Right atrium auricular region (tissue), 2 donors: ENCODE measurements at regions not wholly inside any gene's neighbourhood (a gene's known extent, or its start where the extent isn't known, plus 50 kb on each side); places are given as distances from the start of the nearest gene placed in this dataset.

Source experiments
- DNase-seq: peaks from one replicate; pipeline ENCODE4 v3.0.0-alpha.2; 2019; ENCODE audit warnings: low spot score
- H3K27ac ChIP-seq, 2 donors: fragments of 200-600 bp; sonication (generic); 1 replicate in 1 of 2; 2 replicates in 1 of 2; pipeline ENCODE4 v1.5.1; 2016 to 2019
- H3K27me3 ChIP-seq, 2 donors: fragments of 200-600 bp; sonication (generic); one replicate each; pipeline versions ENCODE4 v1.5.1 to v1.6.0; 2017 to 2019
- H3K36me3 ChIP-seq: fragments of 200-600 bp; sonication (generic); one replicate; pipeline ENCODE4 v1.5.1; 2016
- H3K4me1 ChIP-seq, 2 donors: fragments of 200-600 bp; sonication (generic); one replicate each; pipeline versions ENCODE4 v1.5.1 to v1.6.0; 2017 to 2019
- H3K4me3 ChIP-seq, 2 donors: fragments of 200-600 bp; sonication (generic); 1 replicate in 1 of 2; 2 replicates in 1 of 2; pipeline ENCODE4 v1.5.1; 2017 to 2019; ENCODE audit warnings: mild to moderate bottlenecking in 1 of 2, moderate library complexity in 1 of 2
- H3K9me3 ChIP-seq, 2 donors: fragments of 200-600 bp; sonication (generic); one replicate each; pipeline ENCODE4 v1.5.1; 2019
- TF ChIP-seq, protein P1 (sequence below), 2 donors: fragments of 200-600 bp; sonication (generic); IDR thresholded peaks; one replicate each; pipeline ENCODE4 v1.5.1; 2019; ENCODE audit warnings: antibody characterized with exemption in 2 of 2

DNA sequence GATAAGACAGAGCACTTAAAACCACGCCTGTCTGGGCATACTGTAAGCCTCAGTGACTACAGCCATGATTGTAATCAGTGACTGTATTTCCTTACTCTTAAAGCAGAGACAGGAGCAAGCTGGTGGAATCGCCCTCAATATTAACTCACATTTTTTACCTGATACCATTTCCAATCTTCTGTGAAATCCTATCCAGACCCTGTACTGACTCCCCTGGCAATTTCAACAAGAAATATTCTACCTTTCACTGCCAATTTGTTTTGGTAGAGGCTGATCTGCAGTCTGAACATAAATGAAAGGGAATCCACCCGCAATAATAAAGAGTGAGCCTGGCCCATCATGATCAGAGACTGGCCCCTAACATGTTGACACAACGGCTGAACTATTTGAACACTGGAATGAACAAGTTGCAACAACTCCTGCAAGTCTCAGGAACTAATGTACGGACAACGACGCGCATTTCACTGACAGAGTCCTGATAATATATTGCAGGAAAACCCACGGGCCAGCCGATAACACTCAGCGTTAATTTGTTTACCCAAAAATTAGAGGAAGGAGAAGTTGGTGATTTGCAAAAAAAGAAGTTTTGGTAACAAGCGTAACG, 195.5 kb upstream of the BTG1 start:
- TF ChIP-seq, protein P1, sequence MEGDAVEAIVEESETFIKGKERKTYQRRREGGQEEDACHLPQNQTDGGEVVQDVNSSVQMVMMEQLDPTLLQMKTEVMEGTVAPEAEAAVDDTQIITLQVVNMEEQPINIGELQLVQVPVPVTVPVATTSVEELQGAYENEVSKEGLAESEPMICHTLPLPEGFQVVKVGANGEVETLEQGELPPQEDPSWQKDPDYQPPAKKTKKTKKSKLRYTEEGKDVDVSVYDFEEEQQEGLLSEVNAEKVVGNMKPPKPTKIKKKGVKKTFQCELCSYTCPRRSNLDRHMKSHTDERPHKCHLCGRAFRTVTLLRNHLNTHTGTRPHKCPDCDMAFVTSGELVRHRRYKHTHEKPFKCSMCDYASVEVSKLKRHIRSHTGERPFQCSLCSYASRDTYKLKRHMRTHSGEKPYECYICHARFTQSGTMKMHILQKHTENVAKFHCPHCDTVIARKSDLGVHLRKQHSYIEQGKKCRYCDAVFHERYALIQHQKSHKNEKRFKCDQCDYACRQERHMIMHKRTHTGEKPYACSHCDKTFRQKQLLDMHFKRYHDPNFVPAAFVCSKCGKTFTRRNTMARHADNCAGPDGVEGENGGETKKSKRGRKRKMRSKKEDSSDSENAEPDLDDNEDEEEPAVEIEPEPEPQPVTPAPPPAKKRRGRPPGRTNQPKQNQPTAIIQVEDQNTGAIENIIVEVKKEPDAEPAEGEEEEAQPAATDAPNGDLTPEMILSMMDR (IDR thresholded peaks at IDR 0.05), result no peak
- H3K27me3 ChIP-seq, result no peaks in the 10 kb centered on the region
- H3K4me3 ChIP-seq, result no peak overlapping the region
- H3K4me1 ChIP-seq, result peaks cover 0 to 9% of the 10 kb centered on the region in 2 donors
- H3K9me3 ChIP-seq, result no peaks in the 10 kb centered on the region
- no peak for DNase-seq
- no peak overlapping the region for H3K27ac ChIP-seq
- no peaks in the 10 kb centered on the region for H3K36me3 ChIP-seq

DNA sequence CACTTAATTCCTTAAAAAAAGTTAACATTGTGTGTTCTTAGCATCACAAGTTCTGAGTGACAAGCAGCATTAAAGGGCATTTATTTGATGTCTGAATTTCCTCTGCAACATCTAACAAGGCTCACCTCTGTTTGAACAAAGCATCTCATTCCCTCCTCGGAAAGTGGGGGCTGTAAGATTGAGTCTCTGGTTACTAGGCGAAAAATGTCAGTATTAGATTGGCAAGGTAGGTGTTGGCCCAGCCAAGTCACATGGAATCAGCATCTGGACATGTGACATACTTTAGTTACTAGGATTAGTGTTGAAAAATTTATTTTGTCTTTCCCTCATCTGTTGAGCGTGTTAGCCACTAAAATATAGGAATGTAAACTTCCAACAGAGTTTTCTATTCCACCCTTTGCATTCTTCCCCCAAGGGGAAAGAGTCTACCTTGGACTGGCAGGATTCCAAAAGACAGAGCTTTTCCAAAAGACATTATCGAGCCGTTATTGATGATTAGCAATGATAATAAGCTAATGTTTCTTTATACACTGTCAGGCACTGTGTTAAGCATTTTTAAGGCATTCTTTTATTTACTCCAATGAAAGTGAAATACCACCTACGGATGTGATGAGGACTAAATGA, 194.9 kb upstream of the BTG1 start:
- Histone ChIP-seq H3K27ac (no peak overlapping the region), H3K36me3 (no peaks in the 10 kb centered on the region), H3K4me1 (peaks cover 0 to 9% of the 10 kb centered on the region in 2 donors), H3K9me3 (no peaks in the 10 kb centered on the region), H3K27me3 (no peaks in the 10 kb centered on the region), H3K4me3 (no peak overlapping the region)
- no peak for DNase-seq
- TF ChIP-seq, protein P1 (IDR thresholded peaks at IDR 0.05), result no peak

DNA sequence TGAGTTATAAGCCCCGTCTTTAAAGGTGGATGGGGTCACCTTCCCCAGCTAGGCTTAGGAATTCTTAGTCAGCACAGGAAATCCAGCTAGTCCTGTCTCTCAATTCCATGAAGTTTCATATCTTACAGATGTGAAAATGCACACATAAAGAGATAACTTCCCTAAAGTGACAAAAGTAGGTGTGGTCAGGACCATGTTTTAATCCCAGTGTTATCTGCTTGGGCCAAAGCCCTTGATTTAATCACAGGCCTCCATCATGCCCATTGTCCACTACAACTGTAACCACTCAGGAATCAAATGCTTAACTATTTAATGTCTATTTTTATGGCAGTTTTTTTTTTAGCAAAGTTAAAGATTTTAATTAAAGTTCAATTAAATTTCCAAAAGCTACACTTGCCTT, 194.4 kb upstream of the BTG1 start:
- Histone ChIP-seq H3K9me3 (no peaks in the 10 kb centered on the region), H3K36me3 (no peaks in the 10 kb centered on the region), H3K27ac (no peak overlapping the region), H3K27me3 (no peaks in the 10 kb centered on the region), H3K4me3 (no peak overlapping the region), H3K4me1 (peaks cover 0 to 9% of the 10 kb centered on the region in 2 donors)
- TF ChIP-seq, protein P1 (IDR thresholded peaks at IDR 0.05), result no peak
- no peak for DNase-seq

DNA sequence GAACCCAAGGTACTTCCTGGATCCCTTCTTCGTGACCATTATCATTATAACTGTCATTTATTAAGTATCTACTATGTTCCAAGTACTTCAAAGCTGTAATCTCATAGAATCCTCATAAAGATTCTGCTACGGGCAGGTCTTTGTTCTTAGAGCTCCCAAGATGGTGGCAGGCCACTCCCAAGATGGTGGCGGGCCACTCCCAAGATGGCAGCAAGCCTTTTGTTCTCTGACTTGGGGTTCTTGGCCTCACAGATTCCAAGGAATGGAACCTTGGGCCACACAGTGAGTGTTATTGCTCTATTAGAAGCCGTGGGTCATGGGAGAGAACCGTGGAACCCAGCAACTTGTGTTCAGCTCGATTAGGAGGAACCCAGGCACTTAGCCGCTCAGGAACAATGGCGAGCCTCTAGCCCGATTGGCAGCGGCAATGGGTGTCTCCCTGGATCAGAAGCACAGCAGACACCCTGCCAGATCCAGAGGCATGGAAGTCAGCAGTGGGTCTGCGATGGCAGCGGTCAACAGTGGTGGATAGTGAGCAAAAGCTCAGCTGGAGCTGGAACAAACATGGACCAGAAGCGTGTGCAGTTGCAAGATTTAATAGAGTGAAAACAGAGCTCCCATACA, 193.7 kb upstream of the BTG1 start:
- TF ChIP-seq, protein P1 (IDR thresholded peaks at IDR 0.05), result no peak
- H3K27ac ChIP-seq, result no peak overlapping the region

DNA sequence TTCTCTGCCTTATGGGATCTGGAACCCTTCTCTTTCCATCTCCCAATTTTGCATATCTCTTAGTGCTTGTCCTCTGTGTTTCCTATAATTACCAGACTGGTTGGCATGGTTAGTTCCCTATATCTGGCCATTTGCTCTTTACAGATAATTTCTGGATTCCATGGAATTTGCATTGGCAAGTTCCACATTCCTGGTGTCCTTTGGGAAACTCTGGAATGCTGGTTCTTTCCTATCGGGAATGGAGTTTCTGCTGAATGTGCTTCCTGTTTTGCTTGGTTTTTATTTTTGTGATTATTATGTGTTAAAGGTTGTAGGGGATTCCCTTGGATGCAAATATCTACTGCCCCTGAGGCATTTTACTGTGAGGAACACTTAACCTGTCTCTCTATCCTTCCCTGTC, 193.0 kb upstream of the BTG1 start:
- H3K27me3 ChIP-seq, result no peaks in the 10 kb centered on the region
- H3K27ac ChIP-seq, result no peak overlapping the region
- H3K4me1 ChIP-seq, result peaks cover 0 to 9% of the 10 kb centered on the region in 2 donors
- TF ChIP-seq, protein P1 (IDR thresholded peaks at IDR 0.05), result no peak
- no peaks in the 10 kb centered on the region for H3K36me3 ChIP-seq
- no peak overlapping the region for H3K4me3 ChIP-seq
- no peak for DNase-seq
- H3K9me3 ChIP-seq, result no peaks in the 10 kb centered on the region

More for the DNA sequence above, 193.7 kb upstream of the BTG1 start:
- no peak for DNase-seq
- Histone ChIP-seq H3K9me3 (no peaks in the 10 kb centered on the region), H3K4me3 (no peak overlapping the region), H3K4me1 (peaks cover 0 to 9% of the 10 kb centered on the region in 2 donors), H3K36me3 (no peaks in the 10 kb centered on the region), H3K27me3 (no peaks in the 10 kb centered on the region)
